ENCODE measurements at regions not wholly inside any gene's neighbourhood (a gene's known extent, or its start where the extent isn't known, plus 50 kb on each side); places are given as distances from the start of the nearest gene placed in this dataset.

GRCh38 chr14:22423958-22424357, 165.1 kb downstream of the DAD1 start:
- no peak for TF ChIP-seq POLR2A (IDR thresholded peaks at IDR 0.05; ENCODE audit: low read depth, low read length)
- no peak for TF ChIP-seq RCOR1 (conservative IDR thresholded peaks at IDR 0.05; ENCODE audit: low read depth, low read length)
- TF ChIP-seq ESRRA (IDR thresholded peaks at IDR 0.05; ENCODE audit: low read length), result no peak
- TF ChIP-seq, protein P1, sequence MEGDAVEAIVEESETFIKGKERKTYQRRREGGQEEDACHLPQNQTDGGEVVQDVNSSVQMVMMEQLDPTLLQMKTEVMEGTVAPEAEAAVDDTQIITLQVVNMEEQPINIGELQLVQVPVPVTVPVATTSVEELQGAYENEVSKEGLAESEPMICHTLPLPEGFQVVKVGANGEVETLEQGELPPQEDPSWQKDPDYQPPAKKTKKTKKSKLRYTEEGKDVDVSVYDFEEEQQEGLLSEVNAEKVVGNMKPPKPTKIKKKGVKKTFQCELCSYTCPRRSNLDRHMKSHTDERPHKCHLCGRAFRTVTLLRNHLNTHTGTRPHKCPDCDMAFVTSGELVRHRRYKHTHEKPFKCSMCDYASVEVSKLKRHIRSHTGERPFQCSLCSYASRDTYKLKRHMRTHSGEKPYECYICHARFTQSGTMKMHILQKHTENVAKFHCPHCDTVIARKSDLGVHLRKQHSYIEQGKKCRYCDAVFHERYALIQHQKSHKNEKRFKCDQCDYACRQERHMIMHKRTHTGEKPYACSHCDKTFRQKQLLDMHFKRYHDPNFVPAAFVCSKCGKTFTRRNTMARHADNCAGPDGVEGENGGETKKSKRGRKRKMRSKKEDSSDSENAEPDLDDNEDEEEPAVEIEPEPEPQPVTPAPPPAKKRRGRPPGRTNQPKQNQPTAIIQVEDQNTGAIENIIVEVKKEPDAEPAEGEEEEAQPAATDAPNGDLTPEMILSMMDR (IDR thresholded peaks at IDR 0.05 in 2 of 3, conservative IDR thresholded peaks at IDR 0.05 in 1 of 3; ENCODE audit: control insufficient read depth in 2 of 3, extremely low read depth in 1 of 3, insufficient read depth in 1 of 3, low read depth in 3 of 3, low read length in 3 of 3), result no peak
- TF ChIP-seq ZNF274 (IDR thresholded peaks at IDR 0.05; ENCODE audit: insufficient read depth, insufficient read length), result no peak
- no peak for TF ChIP-seq REST (IDR thresholded peaks at IDR 0.05; ENCODE audit: low read depth, low read length)
- TF ChIP-seq EP300 (IDR thresholded peaks at IDR 0.05; ENCODE audit: borderline replicate concordance in 1 of 2, control insufficient read depth in 1 of 2, low read depth in 2 of 2, low read length in 2 of 2), result no peak
- TF ChIP-seq USF1 (IDR thresholded peaks at IDR 0.05; ENCODE audit: borderline replicate concordance, extremely low read length, insufficient read depth, low read depth, low read length), result no peak
- TF ChIP-seq BCLAF1 (IDR thresholded peaks at IDR 0.05), result no peak
- no peak for TF ChIP-seq TBL1XR1 (IDR thresholded peaks at IDR 0.05; ENCODE audit: low read depth, low read length)
- no peak for TF ChIP-seq TCF7 (IDR thresholded peaks at IDR 0.05; ENCODE audit: borderline replicate concordance)
